Type B pancreatic cell (in vitro differentiated cells): ENCODE measurements at regions not wholly inside any gene's neighbourhood (a gene's known extent, or its start where the extent isn't known, plus 50 kb on each side); places are given as distances from the start of the nearest gene placed in this dataset.

Source experiments
- DNase-seq: peaks from one replicate; pipeline ENCODE4 v3.0.0; 2021; ENCODE audit warnings: mixed read lengths; ENCODE audit not compliant: unreplicated experiment; ENCODE audit errors: extremely low spot score
- H3K27ac Mint-ChIP-seq: 2 replicates; pipeline ENCODE4 v1.8.0; 2021; ENCODE audit warnings: mild to moderate bottlenecking, mixed read lengths
- H3K27me3 Mint-ChIP-seq: 2 replicates; pipeline ENCODE4 v1.8.0; 2021; ENCODE audit warnings: mixed read lengths
- H3K36me3 Mint-ChIP-seq: 2 replicates; pipeline ENCODE4 v1.8.0; 2021; ENCODE audit warnings: mixed read lengths
- H3K4me1 Mint-ChIP-seq: one replicate; pipeline ENCODE4 v1.8.0; 2021; ENCODE audit warnings: mixed read lengths; ENCODE audit not compliant: unreplicated experiment
- H3K4me3 Mint-ChIP-seq: 2 replicates; pipeline ENCODE4 v1.8.0; 2021; ENCODE audit warnings: mild to moderate bottlenecking, mixed read lengths
- H3K9me3 Mint-ChIP-seq: 2 replicates; pipeline ENCODE4 v1.8.0; 2021; ENCODE audit warnings: mixed read lengths
- CTCF ChIP-seq: fragments of 200-600 bp; sonication (generic); conservative IDR thresholded peaks from 2 replicates; pipeline ENCODE4 v1.5.0; 2021; ENCODE audit warnings: antibody characterized with exemption, mild to moderate bottlenecking

GRCh38 chr6:19269341-19269898 is 567.8 kb upstream of the ID4 start:
- no peak for DNase-seq
- Mint-ChIP-seq H3K36me3 (no peaks in the 10 kb centered on the region), H3K4me1 (no peaks in the 10 kb centered on the region), H3K9me3 (peaks cover 11% of the 10 kb centered on the region), H3K27me3 (no peaks in the 10 kb centered on the region), H3K4me3 (no peak overlapping the region), H3K27ac (no peak overlapping the region)
- no peak for TF ChIP-seq CTCF

- peaks cover 8% of the 10 kb centered on the region for H3K9me3 Mint-ChIP-seq
- H3K27me3 Mint-ChIP-seq = no peaks in the 10 kb centered on the region
- no peak for DNase-seq
- no peaks in the 10 kb centered on the region for H3K36me3 Mint-ChIP-seq
- H3K27ac Mint-ChIP-seq = no peak overlapping the region
- H3K4me3 Mint-ChIP-seq = no peak overlapping the region
- H3K4me1 Mint-ChIP-seq = no peaks in the 10 kb centered on the region
- no peak for TF ChIP-seq CTCF
Observed at GRCh38 chr6:19270616-19271015, 566.6 kb upstream of the ID4 start.

GRCh38 chr6:19279273-19279684 is 557.9 kb upstream of the ID4 start:
- Mint-ChIP-seq H3K27ac (no peak overlapping the region), H3K9me3 (peaks cover 4% of the 10 kb centered on the region), H3K27me3 (no peaks in the 10 kb centered on the region), H3K36me3 (no peaks in the 10 kb centered on the region), H3K4me1 (no peaks in the 10 kb centered on the region), H3K4me3 (no peak overlapping the region)
- no peak for DNase-seq
- TF ChIP-seq CTCF = no peak

- Mint-ChIP-seq H3K27me3 (no peaks in the 10 kb centered on the region), H3K36me3 (no peaks in the 10 kb centered on the region), H3K9me3 (no peaks in the 10 kb centered on the region), H3K27ac (no peak overlapping the region), H3K4me1 (peaks cover 9% of the 10 kb centered on the region), H3K4me3 (no peak overlapping the region)
- no peak for DNase-seq
- TF ChIP-seq CTCF = no peak
Observed at GRCh38 chr6:19287928-19288327, 549.2 kb upstream of the ID4 start.

- Mint-ChIP-seq H3K9me3 (no peaks in the 10 kb centered on the region), H3K36me3 (no peaks in the 10 kb centered on the region), H3K27me3 (no peaks in the 10 kb centered on the region), H3K4me3 (no peak overlapping the region), H3K27ac (no peak overlapping the region), H3K4me1 (peaks cover 9% of the 10 kb centered on the region)
- no peak for TF ChIP-seq CTCF
- no peak for DNase-seq
Observed at GRCh38 chr6:19289457-19289856, 547.7 kb upstream of the ID4 start.

- peaks cover 11% of the 10 kb centered on the region for H3K9me3 Mint-ChIP-seq
- H3K4me1 Mint-ChIP-seq = peaks cover 26% of the 10 kb centered on the region
- no peak for TF ChIP-seq CTCF
- no peak overlapping the region for H3K27ac Mint-ChIP-seq
- no peaks in the 10 kb centered on the region for H3K36me3 Mint-ChIP-seq
- no peak overlapping the region for H3K4me3 Mint-ChIP-seq
- no peaks in the 10 kb centered on the region for H3K27me3 Mint-ChIP-seq
- no peak for DNase-seq
Observed at GRCh38 chr6:19297880-19298279, 539.3 kb upstream of the ID4 start.
